ENCODE measurements at regions not wholly inside any gene's neighbourhood (a gene's known extent, or its start where the extent isn't known, plus 50 kb on each side); places are given as distances from the start of the nearest gene placed in this dataset.

- H2AFZ ChIP-seq (ENCODE audit: low read length): no peak overlapping the region
- no peak for DNase-seq
- H4K20me1 ChIP-seq (ENCODE audit: insufficient read depth, low read length): no peaks in the 10 kb centered on the region
Measured at GRCh38 chr9:4370501-4370900, 70.6 kb upstream of the GLIS3 start.

DNA sequence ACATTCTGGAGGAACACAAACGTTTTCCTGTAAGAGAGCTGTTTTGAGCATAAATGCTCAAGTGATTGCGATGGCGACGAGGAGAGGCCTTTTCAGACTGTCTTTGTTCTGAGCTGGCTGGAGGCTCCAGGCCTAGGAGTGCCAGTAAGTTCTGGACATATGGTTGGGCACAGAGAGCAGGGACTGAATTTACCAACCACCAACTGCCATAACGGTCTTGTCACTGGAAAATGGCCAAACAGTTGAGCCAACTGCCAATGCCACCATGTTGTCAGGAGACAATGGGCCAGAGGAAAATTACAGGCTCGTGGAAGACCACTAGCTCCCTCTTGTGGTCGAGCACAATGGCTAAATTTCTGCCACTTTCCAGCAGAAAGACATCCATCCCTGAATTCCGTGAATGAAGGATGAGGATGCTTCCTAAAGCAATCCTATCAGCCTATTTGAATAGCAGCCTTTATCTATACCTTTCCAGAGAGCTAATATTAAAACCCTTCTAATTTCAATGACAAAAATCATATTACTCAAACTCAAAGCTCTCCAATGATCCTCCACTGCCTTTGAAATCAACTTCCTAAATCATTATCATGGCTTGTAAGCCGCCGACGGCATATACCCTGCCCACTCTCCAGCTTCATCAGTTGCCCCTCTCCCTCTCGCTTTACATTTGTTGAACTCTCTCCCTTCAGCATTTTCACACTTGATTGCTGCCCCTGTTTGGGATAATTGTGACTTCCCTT, 66.9 kb upstream of the GLIS3 start:
- Histone ChIP-seq H3K9ac (ENCODE audit: low read length) (no peak overlapping the region), H3K4me2 (ENCODE audit: low read depth, low read length) (no peak overlapping the region), H3K27me3 (replicated peaks; ENCODE audit: insufficient read depth, low read length) (no peaks in the 10 kb centered on the region), H4K20me1 (ENCODE audit: insufficient read depth, low read length) (no peaks in the 10 kb centered on the region), H3K4me1 (ENCODE audit: low read length) (no peaks in the 10 kb centered on the region), H3K79me2 (ENCODE audit: low read length) (no peaks in the 10 kb centered on the region), H3K27ac (ENCODE audit: low read length) (no peak overlapping the region), H3K9me2 (replicated peaks; ENCODE audit: insufficient read depth, low read length) (no peaks in the 10 kb centered on the region), H3F3A (ENCODE audit: insufficient read depth, low read length) (no peaks in the 10 kb centered on the region), H3K9me3 (replicated peaks; ENCODE audit: insufficient read depth, low read length) (no peaks in the 10 kb centered on the region), H3K36me3 (replicated peaks; ENCODE audit: insufficient read depth, low read length) (no peaks in the 10 kb centered on the region), H3K4me3 (ENCODE audit: low read length) (no peak overlapping the region), H2AFZ (ENCODE audit: low read length) (no peak overlapping the region)
- TF ChIP-seq EZH2 (optimal IDR thresholded peaks at IDR 0.05; ENCODE audit: low read depth, low read length): no peak
- peak; percentile 79 for TF ChIP-seq CTCF (IDR thresholded peaks at IDR 0.05; ENCODE audit: low read length)
- DNase-seq: peak; percentile 43

More at GRCh38 chr9:4370501-4370900, 70.6 kb upstream of the GLIS3 start:
- Histone ChIP-seq H3K27ac (ENCODE audit: low read length) (no peak overlapping the region), H3K9ac (ENCODE audit: low read length) (no peak overlapping the region), H3K9me3 (replicated peaks; ENCODE audit: insufficient read depth, low read length) (no peaks in the 10 kb centered on the region), H3K4me1 (ENCODE audit: low read length) (no peaks in the 10 kb centered on the region), H3K27me3 (replicated peaks; ENCODE audit: insufficient read depth, low read length) (no peaks in the 10 kb centered on the region), H3K4me3 (ENCODE audit: low read length) (no peak overlapping the region), H3K79me2 (ENCODE audit: low read length) (no peaks in the 10 kb centered on the region), H3K36me3 (replicated peaks; ENCODE audit: insufficient read depth, low read length) (no peaks in the 10 kb centered on the region), H3K9me2 (replicated peaks; ENCODE audit: insufficient read depth, low read length) (no peaks in the 10 kb centered on the region), H3K4me2 (ENCODE audit: low read depth, low read length) (no peak overlapping the region), H3F3A (ENCODE audit: insufficient read depth, low read length) (no peaks in the 10 kb centered on the region)
- TF ChIP-seq EZH2 (optimal IDR thresholded peaks at IDR 0.05; ENCODE audit: low read depth, low read length) (no peak), EZH2phosphoT487 (IDR thresholded peaks at IDR 0.05; ENCODE audit: low read length) (no peak), CTCF (IDR thresholded peaks at IDR 0.05; ENCODE audit: low read length) (no peak)

DNA sequence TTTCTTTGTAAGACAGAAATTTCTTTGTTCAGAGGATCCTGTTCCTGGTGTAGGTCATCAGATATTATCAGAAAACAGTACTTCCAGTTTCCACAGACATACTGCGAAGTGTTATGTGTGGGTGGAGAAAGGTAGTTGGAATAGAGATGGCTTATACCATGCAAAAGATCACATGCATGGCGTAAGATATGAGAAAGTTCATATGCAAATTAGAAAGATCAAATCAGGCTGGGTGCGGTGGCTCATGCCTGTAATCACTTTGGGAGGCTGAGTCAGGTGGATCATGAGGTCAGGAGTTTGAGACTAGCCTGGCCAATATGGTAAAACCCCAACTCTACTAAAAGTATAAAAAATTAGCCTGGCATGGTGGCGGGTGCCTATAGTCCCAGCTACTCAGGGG, 65.2 kb upstream of the GLIS3 start:
- no peak overlapping the region for H3K4me3 ChIP-seq (ENCODE audit: low read length)
- no peak for DNase-seq
- H3K27ac ChIP-seq (ENCODE audit: low read length): no peak overlapping the region
- no peaks in the 10 kb centered on the region for H4K20me1 ChIP-seq (ENCODE audit: insufficient read depth, low read length)
- H3K4me2 ChIP-seq (ENCODE audit: low read depth, low read length): no peak overlapping the region
- no peaks in the 10 kb centered on the region for H3K36me3 ChIP-seq (replicated peaks; ENCODE audit: insufficient read depth, low read length)
- H3K9me3 ChIP-seq (replicated peaks; ENCODE audit: insufficient read depth, low read length): no peaks in the 10 kb centered on the region
- no peak overlapping the region for H2AFZ ChIP-seq (ENCODE audit: low read length)
- no peaks in the 10 kb centered on the region for H3K4me1 ChIP-seq (ENCODE audit: low read length)
- no peak overlapping the region for H3K9ac ChIP-seq (ENCODE audit: low read length)
- H3F3A ChIP-seq (ENCODE audit: insufficient read depth, low read length): no peaks in the 10 kb centered on the region
- H3K27me3 ChIP-seq (replicated peaks; ENCODE audit: insufficient read depth, low read length): no peaks in the 10 kb centered on the region
- no peak for TF ChIP-seq EZH2phosphoT487 (IDR thresholded peaks at IDR 0.05; ENCODE audit: low read length)
- no peak for TF ChIP-seq EZH2 (optimal IDR thresholded peaks at IDR 0.05; ENCODE audit: low read depth, low read length)
- TF ChIP-seq CTCF (IDR thresholded peaks at IDR 0.05; ENCODE audit: low read length): no peak
- no peaks in the 10 kb centered on the region for H3K79me2 ChIP-seq (ENCODE audit: low read length)
- H3K9me2 ChIP-seq (replicated peaks; ENCODE audit: insufficient read depth, low read length): no peaks in the 10 kb centered on the region

All from MM.1S (cell line).